Ovary (tissue), 7 donors: ENCODE measurements at regions not wholly inside any gene's neighbourhood (a gene's known extent, or its start where the extent isn't known, plus 50 kb on each side); places are given as distances from the start of the nearest gene placed in this dataset.

ENCODE experiments used
- DNase-seq, 5 donors: peaks; one replicate each; pipeline ENCODE4 v3.0.0-alpha.2; 2019 to 2020
- H3K27ac ChIP-seq, 2 donors: fragments of 200-600 bp; one replicate each; pipeline versions ENCODE4 v1.5.1 to v1.8.0; 2019 to 2022
- H3K27me3 ChIP-seq: fragments of 200-600 bp; one replicate; pipeline ENCODE4 v1.8.0; 2022
- H3K36me3 ChIP-seq: fragments of 200-600 bp; sonication (generic); one replicate; pipeline ENCODE4 v1.5.1; 2019
- H3K4me1 ChIP-seq: one replicate; pipeline ENCODE4 v1.8.1; 2013; ENCODE audit warnings: mild to moderate bottlenecking, moderate library complexity; ENCODE audit not compliant: insufficient read depth
- H3K4me3 ChIP-seq: fragments of 200-600 bp; sonication (generic); one replicate; pipeline ENCODE4 v1.5.1; 2017
- H3K9me3 ChIP-seq, 2 donors: fragments of 200-600 bp in 1 of 2; sonication (generic) in 1 of 2; one replicate each; pipeline versions ENCODE4 v1.5.1 to v1.8.1; 2013 to 2019; ENCODE audit warnings: mild to moderate bottlenecking in 1 of 2, moderate library complexity in 1 of 2
- EP300 ChIP-seq: sonication (generic); formaldehyde crosslinking; IDR thresholded peaks from one replicate; pipeline ENCODE4 v1.6.1; 2017; ENCODE audit warnings: antibody characterized with exemption
- POLR2A ChIP-seq: fragments of 450-650 bp; IDR thresholded peaks from one replicate; pipeline ENCODE4 v1.6.1; 2017; ENCODE audit warnings: antibody characterized with exemption, mild to moderate bottlenecking, moderate library complexity
- WGBS, 3 donors: extraction: QIAGEN DNeasy Blood & Tissue Kit in 1 of 3; methylation state at CpG; one replicate each; pipeline versions ENCODE4 v1.1.5 to v1.1.7; 2013 to 2017; 5-methylcytosine and 5-hydroxymethylcytosine counted together
- intact Hi-C, 4 donors: fragments of 100-400 bp; cut with DNase I; formaldehyde crosslinking; loops; one replicate each; pipeline versions ENCODE4 v1.11.0 to v1.15.1; 2022 to 2023
- TF ChIP-seq, protein P1 (sequence below), 3 donors: fragments of 450-650 bp in 2 of 3; fragments of 200-600 bp in 1 of 3; IDR thresholded peaks; one replicate each; pipeline versions ENCODE4 v1.5.1 to v1.8.0; 2016 to 2022; ENCODE audit warnings: antibody characterized with exemption in 3 of 3, mild to moderate bottlenecking in 1 of 3
- donor health status: DM: no; HTN: no; CAD: no; lungs with moderate emphysema.
- donor health status: DM: no; HTN: no; CAD: no.
- donor health status: Bipolar disorder and iron deficiency.
- donor health status: DM: no; HTN: no; CAD: no.
- donor health status: DM: yes; HTN: yes; CAD: no.

GRCh38 chr9:73847536-73847935 is 649.6 kb upstream of the RORB start:
- no peak overlapping the region for H3K27ac ChIP-seq
- H3K9me3 ChIP-seq, result no peaks in the 10 kb centered on the region
- no peaks in the 10 kb centered on the region for H3K27me3 ChIP-seq
- WGBS, 3 donors, result 21 to 26% (median 22%) methylated on average over 3 of the region's 3 CpGs
- DNase-seq, result no peak
- no peaks in the 10 kb centered on the region for H3K4me1 ChIP-seq
- H3K36me3 ChIP-seq, result no peaks in the 10 kb centered on the region
- H3K4me3 ChIP-seq, result no peak overlapping the region
- intact Hi-C loops, result no loop called here
- TF ChIP-seq, protein P1, sequence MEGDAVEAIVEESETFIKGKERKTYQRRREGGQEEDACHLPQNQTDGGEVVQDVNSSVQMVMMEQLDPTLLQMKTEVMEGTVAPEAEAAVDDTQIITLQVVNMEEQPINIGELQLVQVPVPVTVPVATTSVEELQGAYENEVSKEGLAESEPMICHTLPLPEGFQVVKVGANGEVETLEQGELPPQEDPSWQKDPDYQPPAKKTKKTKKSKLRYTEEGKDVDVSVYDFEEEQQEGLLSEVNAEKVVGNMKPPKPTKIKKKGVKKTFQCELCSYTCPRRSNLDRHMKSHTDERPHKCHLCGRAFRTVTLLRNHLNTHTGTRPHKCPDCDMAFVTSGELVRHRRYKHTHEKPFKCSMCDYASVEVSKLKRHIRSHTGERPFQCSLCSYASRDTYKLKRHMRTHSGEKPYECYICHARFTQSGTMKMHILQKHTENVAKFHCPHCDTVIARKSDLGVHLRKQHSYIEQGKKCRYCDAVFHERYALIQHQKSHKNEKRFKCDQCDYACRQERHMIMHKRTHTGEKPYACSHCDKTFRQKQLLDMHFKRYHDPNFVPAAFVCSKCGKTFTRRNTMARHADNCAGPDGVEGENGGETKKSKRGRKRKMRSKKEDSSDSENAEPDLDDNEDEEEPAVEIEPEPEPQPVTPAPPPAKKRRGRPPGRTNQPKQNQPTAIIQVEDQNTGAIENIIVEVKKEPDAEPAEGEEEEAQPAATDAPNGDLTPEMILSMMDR (IDR thresholded peaks at IDR 0.05), result no peak
- TF ChIP-seq POLR2A, result no peak
- TF ChIP-seq EP300, result no peak

GRCh38 chr9:73853549-73853948 is 643.6 kb upstream of the RORB start:
- intact Hi-C loops, result no loop called here
- no peaks in the 10 kb centered on the region for H3K36me3 ChIP-seq
- H3K9me3 ChIP-seq, result no peaks in the 10 kb centered on the region
- no peak for DNase-seq
- TF ChIP-seq, protein P1 (IDR thresholded peaks at IDR 0.05), result no peak
- TF ChIP-seq POLR2A, result no peak
- H3K4me1 ChIP-seq, result no peaks in the 10 kb centered on the region
- H3K27me3 ChIP-seq, result no peaks in the 10 kb centered on the region
- H3K27ac ChIP-seq, result no peak overlapping the region
- 45 to 62% (median 54%) methylated on average over 3 of the region's 3 CpGs for WGBS, 3 donors
- H3K4me3 ChIP-seq, result no peak overlapping the region

DNA sequence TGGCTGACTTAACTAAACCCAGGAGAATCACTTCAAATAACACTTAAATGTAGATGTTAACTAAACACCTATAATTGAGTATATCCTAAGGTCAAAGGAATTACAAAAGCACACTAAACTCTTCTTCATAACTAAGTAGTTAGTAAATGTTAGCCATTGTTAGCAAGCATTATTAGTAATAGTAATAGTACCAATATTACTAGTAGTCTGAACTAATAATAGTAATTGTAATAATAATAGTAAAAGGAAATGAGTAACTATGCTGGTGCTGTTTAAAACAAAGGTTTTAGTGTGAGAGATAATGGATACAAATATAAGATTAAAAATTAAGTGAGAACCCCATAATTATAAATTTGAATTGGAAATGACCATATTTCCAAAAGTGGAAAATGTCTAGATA is 641.9 kb upstream of the RORB start:
- Histone ChIP-seq H3K36me3 (no peaks in the 10 kb centered on the region), H3K4me3 (no peak overlapping the region), H3K27ac (no peak overlapping the region), H3K9me3 (no peaks in the 10 kb centered on the region), H3K4me1 (no peaks in the 10 kb centered on the region), H3K27me3 (no peaks in the 10 kb centered on the region)
- intact Hi-C loops, result no loop called here
- TF ChIP-seq, protein P1 (IDR thresholded peaks at IDR 0.05), result no peak
- no peak for TF ChIP-seq POLR2A
- TF ChIP-seq EP300, result no peak
- no peak for DNase-seq

DNA sequence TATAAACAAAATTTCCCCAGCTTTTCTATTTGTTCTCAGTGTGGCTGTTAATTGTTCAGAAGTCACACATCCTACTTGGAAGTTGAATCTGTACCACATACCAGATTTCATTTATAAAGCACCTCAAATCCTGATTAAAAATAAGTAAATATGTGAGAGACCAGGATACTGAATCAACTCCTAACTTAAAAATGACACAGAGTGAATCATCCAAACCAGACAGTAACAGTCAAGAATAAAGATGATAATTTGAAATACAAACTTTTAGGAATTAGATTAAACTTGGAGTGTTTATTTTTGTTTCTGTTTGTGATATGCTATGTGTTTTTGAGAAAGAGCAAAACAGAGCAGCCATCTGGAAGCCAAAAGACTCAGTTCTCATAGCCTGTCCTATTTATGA is 633.2 kb upstream of the RORB start:
- Histone ChIP-seq H3K27me3 (no peaks in the 10 kb centered on the region), H3K4me1 (no peaks in the 10 kb centered on the region), H3K36me3 (no peaks in the 10 kb centered on the region), H3K27ac (no peak overlapping the region), H3K4me3 (no peak overlapping the region), H3K9me3 (no peaks in the 10 kb centered on the region)
- DNase-seq, result no peak
- intact Hi-C loops, result no loop called here
- TF ChIP-seq, protein P1 (IDR thresholded peaks at IDR 0.05), result no peak

- Histone ChIP-seq H3K4me1 (no peaks in the 10 kb centered on the region), H3K36me3 (no peaks in the 10 kb centered on the region), H3K27me3 (no peaks in the 10 kb centered on the region), H3K4me3 (no peak overlapping the region), H3K9me3 (no peaks in the 10 kb centered on the region), H3K27ac (no peak overlapping the region)
- TF ChIP-seq POLR2A (no peak), EP300 (no peak)
- TF ChIP-seq, protein P1 (IDR thresholded peaks at IDR 0.05), result no peak
- 52 to 69% (median 59%) methylated on average over 4 of the region's 4 CpGs for WGBS, 3 donors
- intact Hi-C loops, result no loop called here
- DNase-seq, result no peak
These were observed 630.7 kb upstream of the RORB start for GRCh38 chr9:73866451-73866850.
